DMS53 treated with DMSO at 0.1 percent for 48 hours (cell line): ENCODE measurements at regions not wholly inside any gene's neighbourhood (a gene's known extent, or its start where the extent isn't known, plus 50 kb on each side); places are given as distances from the start of the nearest gene placed in this dataset.

Source experiments
- DNase-seq: peaks from one replicate; lab custom pipeline; 2025; ENCODE audit not compliant: unreplicated experiment; lab: John Stamatoyannopoulos, UW

DNA sequence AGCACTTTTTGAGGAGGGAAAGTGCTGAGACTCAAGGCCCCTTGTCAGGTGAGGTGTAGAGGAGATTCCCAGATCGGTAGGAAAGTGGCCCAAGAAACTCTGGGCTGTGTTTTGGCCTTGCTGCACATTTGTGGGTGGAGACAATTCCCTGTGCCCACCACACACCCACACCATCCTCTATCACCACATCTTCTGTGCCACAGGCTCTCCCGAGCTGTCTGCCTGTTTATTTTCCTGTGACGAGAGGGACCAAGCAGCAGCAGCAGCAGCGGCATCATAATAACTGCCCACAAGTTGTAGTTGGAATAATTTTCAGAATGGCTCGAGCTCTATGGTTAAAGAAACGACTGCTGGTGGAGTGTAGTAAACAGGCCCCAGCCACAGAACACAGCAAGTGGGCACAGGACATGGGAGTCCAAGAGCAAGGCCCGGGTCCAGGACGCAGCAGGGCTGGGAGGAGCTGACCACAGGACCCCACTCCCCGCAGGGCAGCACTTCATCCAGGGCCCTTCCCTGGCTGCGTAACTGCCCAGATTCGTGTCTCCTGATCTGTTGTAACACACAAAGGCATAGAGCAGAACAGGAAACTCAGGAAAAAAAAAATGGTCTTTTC is 55.6 kb upstream of the BCL2L14 start:
- no peak for DNase-seq

DNA sequence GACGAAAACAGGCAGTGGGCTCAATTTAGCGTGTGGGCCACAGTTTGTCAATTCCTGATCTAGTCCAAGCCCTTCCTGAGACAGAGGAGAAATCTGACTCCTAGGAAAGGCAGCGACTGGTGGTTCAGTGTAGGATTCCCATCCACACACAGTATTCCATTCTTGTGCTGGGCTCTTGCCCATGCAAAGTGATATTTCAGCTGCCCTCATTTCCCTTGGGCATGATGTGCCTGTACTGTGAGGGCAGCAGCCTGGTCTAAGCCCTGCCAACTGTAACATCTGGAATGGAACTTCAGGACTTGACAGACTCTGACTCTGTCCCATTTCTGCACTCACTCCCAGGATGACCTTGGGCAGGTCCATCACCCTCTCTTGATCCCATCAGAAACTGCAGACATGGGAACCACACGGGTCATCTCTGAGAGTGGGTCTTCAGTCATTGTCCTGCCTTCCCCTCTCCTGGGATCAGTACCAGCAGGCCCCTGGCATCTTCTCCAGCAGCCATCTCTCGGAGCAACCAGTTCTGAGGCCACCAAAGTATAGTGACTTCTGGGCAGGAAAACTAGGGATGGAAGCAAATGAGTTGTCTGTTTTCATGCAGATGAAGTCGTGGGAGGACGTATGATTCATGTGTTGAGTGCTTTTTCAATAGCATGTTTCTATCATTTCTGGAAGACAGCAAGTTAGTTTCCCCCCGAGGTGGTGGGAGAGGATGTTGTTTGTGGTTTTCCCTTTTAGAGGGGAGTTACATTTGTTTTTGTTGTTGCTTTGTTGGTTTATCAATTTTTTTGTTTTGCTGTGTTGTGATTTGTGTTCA is 54.2 kb upstream of the BCL2L14 start:
- no peak for DNase-seq

DNA sequence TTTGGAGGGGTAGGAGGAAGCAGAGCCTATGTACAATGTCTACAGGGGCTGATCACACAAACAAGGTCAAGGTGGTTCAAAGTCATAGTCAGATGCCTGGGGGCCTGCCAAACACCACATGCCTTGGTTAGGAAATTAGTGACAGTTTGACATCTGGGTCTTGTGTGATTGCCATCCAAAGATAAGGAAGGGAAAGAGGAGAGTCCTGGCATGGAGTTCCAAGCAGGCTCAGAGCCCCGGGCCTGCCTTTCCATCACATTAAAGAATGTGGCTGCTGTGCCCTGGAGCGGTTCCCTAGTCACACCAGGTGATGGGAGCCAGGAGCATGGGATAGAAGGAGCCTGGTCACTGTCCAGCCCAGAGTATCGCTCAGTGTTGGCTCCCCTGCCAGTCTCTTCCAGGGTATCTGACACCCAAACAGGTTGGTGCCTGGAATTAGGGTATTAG is 53.6 kb upstream of the BCL2L14 start:
- DNase-seq: no peak

GRCh38 chr12:12017798-12018197 is 52.9 kb upstream of the BCL2L14 start:
- no peak for DNase-seq

- DNase-seq: no peak
Observed at GRCh38 chr12:12018454-12018853, 52.3 kb upstream of the BCL2L14 start.

GRCh38 chr12:12019881-12020280 is 50.9 kb upstream of the BCL2L14 start:
- DNase-seq: no peak

GRCh38 chr12:12020762-12021161 is 50.0 kb upstream of the BCL2L14 start:
- DNase-seq: no peak
